Adrenal gland (tissue), 5 donors: ENCODE measurements at regions not wholly inside any gene's neighbourhood (a gene's known extent, or its start where the extent isn't known, plus 50 kb on each side); places are given as distances from the start of the nearest gene placed in this dataset.

Experiments
- POLR2A ChIP-seq, 2 donors: fragments of 450-650 bp; IDR thresholded peaks; one replicate each; pipeline ENCODE4 v1.6.1; 2017; ENCODE audit warnings: antibody characterized with exemption in 2 of 2, mild to moderate bottlenecking in 2 of 2, moderate library complexity in 1 of 2
- TF ChIP-seq, protein P1 (sequence below), 6 experiments: fragments of 450-650 bp in 4 of 6; fragments of 200-600 bp in 2 of 6; sonication (generic) in 1 of 6; IDR thresholded peaks; 1 replicate in 5 of 6; 2 replicates in 1 of 6; pipeline versions ENCODE4 v1.5.1 to v1.8.0; 2016 to 2021; ENCODE audit warnings: antibody characterized with exemption in 6 of 6, mild to moderate bottlenecking in 2 of 6, moderate library complexity in 1 of 6
- donor health status: DM: no; HTN: no; CAD: no.

DNA sequence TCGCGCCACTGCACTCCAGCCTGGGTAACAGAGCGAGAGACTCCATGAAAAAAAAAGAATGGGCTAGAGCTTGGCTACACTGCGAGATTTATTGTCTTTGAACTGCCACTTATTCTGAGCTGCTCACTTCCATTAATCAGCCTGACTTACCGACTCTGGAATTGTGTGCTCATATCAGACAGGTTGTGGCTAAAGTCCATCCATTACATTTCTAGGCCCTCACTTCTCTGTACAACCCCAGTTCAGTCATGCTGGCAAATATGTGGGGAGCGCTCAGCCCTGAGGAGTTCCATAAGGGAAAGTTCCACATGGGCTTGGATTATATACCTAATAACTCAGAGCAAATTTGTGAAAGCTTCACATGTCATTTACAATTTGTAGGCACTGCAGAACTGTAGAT is 270.6 kb downstream of the TRIML1 start:
- TF ChIP-seq POLR2A (IDR thresholded peaks at IDR 0.05) = no peak
- TF ChIP-seq, protein P1, sequence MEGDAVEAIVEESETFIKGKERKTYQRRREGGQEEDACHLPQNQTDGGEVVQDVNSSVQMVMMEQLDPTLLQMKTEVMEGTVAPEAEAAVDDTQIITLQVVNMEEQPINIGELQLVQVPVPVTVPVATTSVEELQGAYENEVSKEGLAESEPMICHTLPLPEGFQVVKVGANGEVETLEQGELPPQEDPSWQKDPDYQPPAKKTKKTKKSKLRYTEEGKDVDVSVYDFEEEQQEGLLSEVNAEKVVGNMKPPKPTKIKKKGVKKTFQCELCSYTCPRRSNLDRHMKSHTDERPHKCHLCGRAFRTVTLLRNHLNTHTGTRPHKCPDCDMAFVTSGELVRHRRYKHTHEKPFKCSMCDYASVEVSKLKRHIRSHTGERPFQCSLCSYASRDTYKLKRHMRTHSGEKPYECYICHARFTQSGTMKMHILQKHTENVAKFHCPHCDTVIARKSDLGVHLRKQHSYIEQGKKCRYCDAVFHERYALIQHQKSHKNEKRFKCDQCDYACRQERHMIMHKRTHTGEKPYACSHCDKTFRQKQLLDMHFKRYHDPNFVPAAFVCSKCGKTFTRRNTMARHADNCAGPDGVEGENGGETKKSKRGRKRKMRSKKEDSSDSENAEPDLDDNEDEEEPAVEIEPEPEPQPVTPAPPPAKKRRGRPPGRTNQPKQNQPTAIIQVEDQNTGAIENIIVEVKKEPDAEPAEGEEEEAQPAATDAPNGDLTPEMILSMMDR (IDR thresholded peaks at IDR 0.05) = no peak
